Psoas muscle (tissue), 7 donors: ENCODE measurements at regions not wholly inside any gene's neighbourhood (a gene's known extent, or its start where the extent isn't known, plus 50 kb on each side); places are given as distances from the start of the nearest gene placed in this dataset.

Experiments
- ATAC-seq, 4 donors: fragments of 200-7000 bp; cut with Tn5 transposase; one replicate each; pipeline ENCODE4 v1.9.1; 2020; ENCODE audit warnings: moderate library complexity in 3 of 4, mild to moderate bottlenecking in 2 of 4
- DNase-seq, 2 donors: peaks; one replicate each; pipeline ENCODE4 v3.0.0-alpha.2; 2020
- H3K27ac ChIP-seq: fragments of 200-600 bp; one replicate; pipeline ENCODE4 v1.8.0; 2022
- H3K27me3 ChIP-seq, 3 donors: fragments of 200-600 bp in 1 of 3; one replicate each; pipeline versions ENCODE4 v1.6.1 to v1.8.0; 2013 to 2022; ENCODE audit warnings: low read length in 2 of 3, mild to moderate bottlenecking in 2 of 3, moderate library complexity in 1 of 3; ENCODE audit not compliant: insufficient read depth in 3 of 3
- H3K36me3 ChIP-seq, 2 donors: fragments of 200-600 bp in 1 of 2; one replicate each; pipeline versions ENCODE4 v1.6.1 to v1.8.0; 2013 to 2022; ENCODE audit warnings: low read depth in 1 of 2, mild to moderate bottlenecking in 1 of 2, moderate library complexity in 1 of 2; ENCODE audit not compliant: insufficient read depth in 1 of 2
- H3K4me1 ChIP-seq: fragments of 200-600 bp; one replicate; pipeline ENCODE4 v1.8.0; 2022
- H3K4me3 ChIP-seq: fragments of 200-600 bp; one replicate; pipeline ENCODE4 v1.8.0; 2022; ENCODE audit warnings: mild to moderate bottlenecking
- H3K9me3 ChIP-seq: fragments of 200-600 bp; one replicate; pipeline ENCODE4 v1.8.0; 2022
- CTCF ChIP-seq: fragments of 200-600 bp; IDR thresholded peaks from one replicate; pipeline ENCODE4 v1.8.0; 2022; ENCODE audit warnings: antibody characterized with exemption
- WGBS, 3 donors: extraction: QIAGEN DNeasy Blood & Tissue Kit; methylation state at CpG; one replicate each; pipeline versions ENCODE4 v1.1.6 to v1.1.7; 2013; 5-methylcytosine and 5-hydroxymethylcytosine counted together
- intact Hi-C, 2 donors: fragments of 100-400 bp; cut with DNase I; formaldehyde crosslinking; loops; one replicate each; pipeline versions ENCODE4 v1.11.0 to v1.14.2; 2022
- donor health status: healthy with polysubstance abuse.
- donor health status: DM: no; HTN: no; CAD: no; lungs with moderate emphysema.
- donor health status: Bipolar disorder and iron deficiency.
- donor health status: healthy.
- donor health status: DM: yes; HTN: yes; CAD: no.
- donor health status: DM: no; HTN: no; CAD: no.
- donor health status: DM: yes; HTN: yes; CAD: no.

- DNase-seq: no peak
- intact Hi-C loops: no loop called here
- no peak overlapping the region for H3K27ac ChIP-seq
Observed at GRCh38 chr4:36394352-36394903, 113.0 kb downstream of the DTHD1 start.

DNA sequence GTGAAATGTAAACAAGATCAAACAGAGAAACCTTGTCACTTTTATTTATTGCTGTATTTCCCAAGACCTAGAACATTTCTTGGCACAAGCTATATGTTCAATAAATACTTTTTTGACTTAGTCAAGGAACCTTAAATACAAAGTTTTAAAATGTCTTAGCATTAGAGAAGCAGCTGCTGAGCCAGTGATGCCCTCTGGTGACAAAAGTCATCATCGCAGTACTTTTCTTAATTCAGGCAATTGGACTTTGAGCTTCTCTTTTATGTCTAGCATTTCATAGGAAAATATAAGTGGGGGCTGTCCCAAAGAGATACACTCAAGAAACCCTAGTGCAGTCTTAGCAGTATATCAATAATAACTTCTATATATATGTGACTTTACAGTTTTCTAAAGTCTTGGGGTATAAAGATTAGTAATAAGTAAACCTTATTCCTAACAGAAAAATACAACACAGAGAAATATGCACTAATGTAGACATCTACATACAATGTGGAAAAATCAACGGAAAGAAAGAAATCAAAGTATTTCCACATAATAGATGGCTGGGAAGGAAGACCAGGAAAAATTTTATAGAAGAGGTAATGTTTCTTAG is 118.4 kb downstream of the DTHD1 start:
- no peaks in the 10 kb centered on the region for H3K4me1 ChIP-seq
- no peak for ATAC-seq

More at GRCh38 chr4:36394352-36394903, 113.0 kb downstream of the DTHD1 start:
- Histone ChIP-seq H3K9me3 (no peaks in the 10 kb centered on the region), H3K36me3 (no peaks in the 10 kb centered on the region), H3K27me3 (no peaks in the 10 kb centered on the region), H3K4me1 (no peaks in the 10 kb centered on the region), H3K4me3 (no peak overlapping the region)
- ATAC-seq: no peak
- TF ChIP-seq CTCF: no peak
- 80 to 89% (median 84%) methylated on average over 5 of the region's 5 CpGs for WGBS, 3 donors

GRCh38 chr4:36402008-36402758 is 120.8 kb downstream of the DTHD1 start:
- no peak overlapping the region for H3K4me3 ChIP-seq
- H3K27ac ChIP-seq: no peak overlapping the region
- H3K27me3 ChIP-seq: no peaks in the 10 kb centered on the region
- no peak for ATAC-seq
- H3K36me3 ChIP-seq: no peaks in the 10 kb centered on the region
- no peaks in the 10 kb centered on the region for H3K9me3 ChIP-seq
- WGBS, 3 donors: 76 to 86% (median 82%) methylated on average over 9 of the region's 9 CpGs
- no peak for TF ChIP-seq CTCF
- no peak for DNase-seq
- H3K4me1 ChIP-seq: no peaks in the 10 kb centered on the region
- intact Hi-C loops: no loop called here

More for the DNA sequence above, 118.4 kb downstream of the DTHD1 start:
- intact Hi-C loops: no loop called here
- TF ChIP-seq CTCF: peak; percentile 19
- DNase-seq: no peak
- no peaks in the 10 kb centered on the region for H3K27me3 ChIP-seq
- 31 to 37% (median 37%) methylated on average over 2 of the region's 2 CpGs for WGBS, 3 donors
- no peak overlapping the region for H3K4me3 ChIP-seq
- H3K9me3 ChIP-seq: no peaks in the 10 kb centered on the region
- H3K36me3 ChIP-seq: no peaks in the 10 kb centered on the region
- no peak overlapping the region for H3K27ac ChIP-seq

- Histone ChIP-seq H3K36me3 (no peaks in the 10 kb centered on the region), H3K27ac (no peak overlapping the region), H3K27me3 (no peaks in the 10 kb centered on the region), H3K9me3 (no peaks in the 10 kb centered on the region), H3K4me3 (no peak overlapping the region), H3K4me1 (no peaks in the 10 kb centered on the region)
- no peak for TF ChIP-seq CTCF
- WGBS, 3 donors: 80 to 85% (median 82%) methylated on average over 6 of the region's 6 CpGs
- intact Hi-C loops: no loop called here
- DNase-seq: no peak
- ATAC-seq: no peak
Observed at GRCh38 chr4:36411338-36411737, 129.9 kb downstream of the DTHD1 start.
